HCT116 (cell line): ENCODE measurements at regions not wholly inside any gene's neighbourhood (a gene's known extent, or its start where the extent isn't known, plus 50 kb on each side); places are given as distances from the start of the nearest gene placed in this dataset.

Experiments
- ATAC-seq: fragments of 200-7000 bp; cut with Tn5 transposase; 2 replicates; pipeline ENCODE4 v1.9.1; 2020; ENCODE audit warnings: mild to moderate bottlenecking, moderate library complexity
- BruUV-seq: library from RNA; stranded (reverse); fragments of 400-500 nt; replicated peaks from 2 replicates; lab custom pipeline; 2021; lab: Mats Ljungman, UMichigan
- CTCF ChIA-PET: fragments of 300-600 bp; sonication (Branson Sonifier 250); formaldehyde crosslinking; loops from one replicate; lab custom pipeline; 2021; ENCODE audit warnings: antibody characterized with exemption; lab: Charles Lee
- POLR2A ChIA-PET: fragments of 300-600, 350-600 bp; sonication (Branson Sonifier 250); formaldehyde crosslinking; loops from one replicate; lab custom pipeline; 2021; ENCODE audit warnings: antibody characterized with exemption; lab: Charles Lee
- RAD21 ChIA-PET, 2 experiments: fragments of 300-600 bp; sonication (Branson Sonifier 250); formaldehyde crosslinking; loops; one replicate each; lab custom pipeline; 2023; ENCODE audit warnings: low total read pairs in 2 of 2; ENCODE audit not compliant: uncharacterized antibody in 2 of 2, unreplicated experiment in 2 of 2, low non-redundant PET in 1 of 2; lab: Charles Lee
- DNase-seq: peaks from one replicate; pipeline ENCODE4 v3.0.0-alpha.2; 2010; ENCODE audit warnings: low read depth, low spot score
- H2AFZ ChIP-seq: fragments of 200-600 bp; shearing (Covaris generic), sonication (generic); 2 replicates; pipeline ENCODE4 v1.6.1; 2017; ENCODE audit warnings: low read depth, mixed run types, mixed read lengths, antibody characterized with exemption, low read length; ENCODE audit not compliant: poor library complexity, severe bottlenecking
- H3K27ac ChIP-seq: 2 replicates; pipeline ENCODE4 v1.5.1; 2012; ENCODE audit warnings: low read depth, low read length
- H3K27me3 ChIP-seq: fragments of 200-600 bp; sonication (generic); 2 replicates; pipeline ENCODE4 v1.6.1; 2016; ENCODE audit warnings: mixed run types, low read length, mixed read lengths; ENCODE audit not compliant: insufficient read depth
- H3K36me3 ChIP-seq, 2 experiments: fragments of 200-500 bp in 1 of 2; fragments of 200-600 bp in 1 of 2; sonication (Bioruptor generic) in 1 of 2; sonication (generic) in 1 of 2; 2 replicates each; pipeline versions ENCODE4 v1.5.1 to v1.6.1; 2014 to 2016; ENCODE audit warnings: low read length in 2 of 2, inconsistent platforms in 1 of 2, mixed read lengths in 1 of 2, mixed run types in 1 of 2; ENCODE audit not compliant: insufficient read depth in 2 of 2, control insufficient read depth in 1 of 2
- H3K4me1 ChIP-seq, 2 experiments: fragments of 200-600 bp in 1 of 2; sonication (generic) in 1 of 2; 2 replicates each; pipeline versions ENCODE4 v1.5.1 to v1.6.1; 2012 to 2017; ENCODE audit warnings: low read length in 2 of 2, inconsistent platforms in 1 of 2, mild to moderate bottlenecking in 1 of 2, mixed read lengths in 1 of 2, mixed run types in 1 of 2, moderate library complexity in 1 of 2; ENCODE audit not compliant: insufficient read depth in 2 of 2, control insufficient read depth in 1 of 2
- H3K4me2 ChIP-seq: fragments of 200-600 bp; sonication (generic); 2 replicates; pipeline ENCODE4 v1.6.1; 2017; ENCODE audit warnings: mixed run types, low read length, mixed read lengths
- H3K4me3 ChIP-seq, 2 experiments: fragments of 200-600 bp in 1 of 2; sonication (generic) in 1 of 2; replicated peaks in 1 of 2; 2 replicates each; pipeline ENCODE4 v1.5.1; 2011 to 2016; ENCODE audit warnings: low read length in 2 of 2, control low read depth in 1 of 2, low read depth in 1 of 2, mild to moderate bottlenecking in 1 of 2, mixed read lengths in 1 of 2, mixed run types in 1 of 2
- H3K79me2 ChIP-seq: fragments of 200-600 bp; sonication (generic); 2 replicates; pipeline ENCODE4 v1.6.1; 2017; ENCODE audit warnings: mild to moderate bottlenecking, mixed run types, low read length, moderate library complexity, mixed read lengths; ENCODE audit not compliant: insufficient read depth
- H3K9ac ChIP-seq: fragments of 200-600 bp; sonication (generic); 2 replicates; pipeline ENCODE4 v1.6.1; 2016; ENCODE audit warnings: low read length, mixed read lengths
- H3K9me2 ChIP-seq: fragments of 200-600 bp; sonication (generic), shearing (Covaris generic); 2 replicates; pipeline ENCODE4 v1.6.1; 2017; ENCODE audit warnings: mixed run types, mild to moderate bottlenecking, moderate library complexity; ENCODE audit not compliant: insufficient read depth
- H3K9me3 ChIP-seq, 2 experiments: fragments of 200-500 bp in 1 of 2; fragments of 200-600 bp in 1 of 2; sonication (Bioruptor generic) in 1 of 2; sonication (generic) in 1 of 2; 2 replicates each; pipeline ENCODE4 v1.6.1; 2014 to 2017; ENCODE audit warnings: low read length in 2 of 2, mixed read lengths in 2 of 2, inconsistent platforms in 1 of 2, low read depth in 1 of 2, mild to moderate bottlenecking in 1 of 2, mixed run types in 1 of 2, moderate library complexity in 1 of 2; ENCODE audit not compliant: control insufficient read depth in 1 of 2, insufficient read depth in 1 of 2
- H4K20me1 ChIP-seq: fragments of 200-600 bp; sonication (generic), shearing (Covaris generic); 2 replicates; pipeline ENCODE4 v1.6.1; 2017; ENCODE audit warnings: mixed run types, mild to moderate bottlenecking, moderate library complexity; ENCODE audit not compliant: insufficient read depth
- CBX3 ChIP-seq: IDR thresholded peaks from 2 replicates; pipeline ENCODE4 v1.6.1; 2012; ENCODE audit warnings: low read depth
- CEBPB ChIP-seq: IDR thresholded peaks from 2 replicates; pipeline ENCODE4 v1.6.1; 2012; ENCODE audit warnings: low read depth
- EGR1 ChIP-seq: IDR thresholded peaks from 2 replicates; pipeline ENCODE4 v1.6.1; 2012; ENCODE audit warnings: low read depth
- EZH2 ChIP-seq: fragments of 200-600 bp; sonication (generic); IDR thresholded peaks from 2 replicates; pipeline ENCODE4 v1.6.1; 2017; ENCODE audit warnings: antibody characterized with exemption, mixed run types
- FOSL1 ChIP-seq: IDR thresholded peaks from 2 replicates; pipeline ENCODE4 v1.6.1; 2012; ENCODE audit warnings: low read depth
- POLR2A ChIP-seq: IDR thresholded peaks from 2 replicates; pipeline ENCODE4 v1.7.0; 2011; ENCODE audit warnings: borderline replicate concordance; ENCODE audit not compliant: insufficient read depth, insufficient read length; ENCODE audit errors: extremely low read depth
- POLR2AphosphoS5 ChIP-seq: IDR thresholded peaks from 2 replicates; pipeline ENCODE4 v1.6.1; 2011; ENCODE audit warnings: mild to moderate bottlenecking, low read depth, low read length, moderate library complexity
- RAD21 ChIP-seq: IDR thresholded peaks from 2 replicates; pipeline ENCODE4 v1.6.1; 2012; ENCODE audit warnings: low read depth, mild to moderate bottlenecking
- SIN3A ChIP-seq: IDR thresholded peaks from 2 replicates; pipeline ENCODE4 v1.6.1; 2012; ENCODE audit warnings: low read depth
- SP1 ChIP-seq: IDR thresholded peaks from 2 replicates; pipeline ENCODE4 v1.6.1; 2012; ENCODE audit warnings: low read depth
- SRF ChIP-seq: IDR thresholded peaks from 2 replicates; pipeline ENCODE4 v1.6.1; 2012; ENCODE audit warnings: low read depth
- TCF7L2 ChIP-seq: IDR thresholded peaks from 2 replicates; pipeline ENCODE4 v1.7.0; 2011; ENCODE audit warnings: borderline replicate concordance, inconsistent platforms; ENCODE audit not compliant: insufficient read depth, insufficient read length; ENCODE audit errors: extremely low read depth
- YY1 ChIP-seq: IDR thresholded peaks from 2 replicates; pipeline ENCODE4 v1.6.1; 2011; ENCODE audit warnings: low read length, low read depth, moderate library complexity, mild to moderate bottlenecking; ENCODE audit not compliant: insufficient replicate concordance; ENCODE audit errors: extremely low read depth
- ZFX ChIP-seq: fragments of 450-650 bp; IDR thresholded peaks from 2 replicates; pipeline ENCODE4 v1.6.1; 2017
- intact Hi-C: fragments of 100-400 bp; cut with micrococcal nuclease; formaldehyde crosslinking; loops from 2 replicates; pipeline ENCODE4 v1.10.0; 2022
- TF ChIP-seq, protein P1 (sequence below), 3 experiments: fragments of 200-600 bp in 1 of 3; sonication (generic) in 1 of 3; IDR thresholded peaks in 2 of 3; conservative IDR thresholded peaks in 1 of 3; 2 replicates each; pipeline ENCODE4 v1.5.1; 2012 to 2017; ENCODE audit warnings: low read depth in 2 of 3, low read length in 2 of 3, antibody characterized with exemption in 1 of 3, borderline replicate concordance in 1 of 3, control low read depth in 1 of 3, mild to moderate bottlenecking in 1 of 3, mixed read lengths in 1 of 3, mixed run types in 1 of 3, moderate library complexity in 1 of 3; ENCODE audit not compliant: insufficient read depth in 1 of 3
- TF ChIP-seq, protein P2 (sequence below): IDR thresholded peaks from 2 replicates; pipeline ENCODE4 v1.6.1; 2012; ENCODE audit warnings: low read depth
- TF ChIP-seq, protein P3 (sequence below): IDR thresholded peaks from 2 replicates; pipeline ENCODE4 v1.6.1; 2012
- TF ChIP-seq, protein P4 (sequence below): IDR thresholded peaks from 2 replicates; pipeline ENCODE4 v1.6.1; 2012
- TF ChIP-seq, protein P5 (sequence below): IDR thresholded peaks from 2 replicates; pipeline ENCODE4 v1.6.1; 2011; ENCODE audit warnings: mild to moderate bottlenecking, low read length, moderate library complexity; ENCODE audit not compliant: insufficient replicate concordance; ENCODE audit errors: extremely low read depth

DNA sequence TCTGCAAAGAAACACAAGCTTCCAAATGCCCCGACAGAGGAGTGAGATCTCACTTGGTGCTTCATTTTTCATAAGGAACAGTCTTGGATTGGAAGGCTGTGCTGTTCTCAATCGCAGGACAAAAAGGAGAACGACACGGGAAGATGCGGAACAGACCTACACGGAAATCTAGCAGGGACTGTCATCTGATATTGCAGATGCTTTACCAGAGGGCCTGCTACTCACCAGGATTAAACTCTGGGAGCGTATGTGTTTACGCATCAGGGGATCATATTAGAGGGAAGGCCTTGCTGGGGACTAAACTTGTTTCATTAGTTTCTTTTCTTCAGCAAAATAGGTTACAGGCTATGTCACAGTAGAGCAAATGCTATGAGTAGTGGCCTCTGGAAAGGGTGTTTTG is 82.8 kb upstream of the EEPD1 start:
- Histone ChIP-seq H3K79me2 (no peaks in the 10 kb centered on the region), H3K36me3 (no peaks in the 10 kb centered on the region), H3K9me2 (no peaks in the 10 kb centered on the region), H4K20me1 (no peaks in the 10 kb centered on the region), H3K4me2 (no peak overlapping the region), H3K9me3 (peaks cover 0 to 3% of the 10 kb centered on the region in 2 experiments; a peak in 1 of 4 replicates), H3K4me1 (no peaks in the 10 kb centered on the region), H3K27me3 (no peaks in the 10 kb centered on the region), H2AFZ (no peak overlapping the region), H3K27ac (no peak overlapping the region), H3K4me3 (no peak overlapping the region), H3K9ac (no peak overlapping the region)
- POLR2A ChIA-PET = no interaction called here
- TF ChIP-seq, protein P1, sequence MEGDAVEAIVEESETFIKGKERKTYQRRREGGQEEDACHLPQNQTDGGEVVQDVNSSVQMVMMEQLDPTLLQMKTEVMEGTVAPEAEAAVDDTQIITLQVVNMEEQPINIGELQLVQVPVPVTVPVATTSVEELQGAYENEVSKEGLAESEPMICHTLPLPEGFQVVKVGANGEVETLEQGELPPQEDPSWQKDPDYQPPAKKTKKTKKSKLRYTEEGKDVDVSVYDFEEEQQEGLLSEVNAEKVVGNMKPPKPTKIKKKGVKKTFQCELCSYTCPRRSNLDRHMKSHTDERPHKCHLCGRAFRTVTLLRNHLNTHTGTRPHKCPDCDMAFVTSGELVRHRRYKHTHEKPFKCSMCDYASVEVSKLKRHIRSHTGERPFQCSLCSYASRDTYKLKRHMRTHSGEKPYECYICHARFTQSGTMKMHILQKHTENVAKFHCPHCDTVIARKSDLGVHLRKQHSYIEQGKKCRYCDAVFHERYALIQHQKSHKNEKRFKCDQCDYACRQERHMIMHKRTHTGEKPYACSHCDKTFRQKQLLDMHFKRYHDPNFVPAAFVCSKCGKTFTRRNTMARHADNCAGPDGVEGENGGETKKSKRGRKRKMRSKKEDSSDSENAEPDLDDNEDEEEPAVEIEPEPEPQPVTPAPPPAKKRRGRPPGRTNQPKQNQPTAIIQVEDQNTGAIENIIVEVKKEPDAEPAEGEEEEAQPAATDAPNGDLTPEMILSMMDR (IDR thresholded peaks at IDR 0.05 in 2 of 3, conservative IDR thresholded peaks at IDR 0.05 in 1 of 3; ENCODE audit: borderline replicate concordance in 1 of 3, insufficient read depth in 1 of 3, low read depth in 2 of 3, low read length in 2 of 3) = no peak
- TF ChIP-seq SRF (no peak), SP1 (no peak), EZH2 (no peak), FOSL1 (no peak), CEBPB (no peak), POLR2AphosphoS5 (no peak), SIN3A (no peak), POLR2A (no peak), YY1 (no peak), ZFX (no peak), CBX3 (no peak), RAD21 (no peak), EGR1 (no peak), TCF7L2 (no peak)
- TF ChIP-seq, protein P2, sequence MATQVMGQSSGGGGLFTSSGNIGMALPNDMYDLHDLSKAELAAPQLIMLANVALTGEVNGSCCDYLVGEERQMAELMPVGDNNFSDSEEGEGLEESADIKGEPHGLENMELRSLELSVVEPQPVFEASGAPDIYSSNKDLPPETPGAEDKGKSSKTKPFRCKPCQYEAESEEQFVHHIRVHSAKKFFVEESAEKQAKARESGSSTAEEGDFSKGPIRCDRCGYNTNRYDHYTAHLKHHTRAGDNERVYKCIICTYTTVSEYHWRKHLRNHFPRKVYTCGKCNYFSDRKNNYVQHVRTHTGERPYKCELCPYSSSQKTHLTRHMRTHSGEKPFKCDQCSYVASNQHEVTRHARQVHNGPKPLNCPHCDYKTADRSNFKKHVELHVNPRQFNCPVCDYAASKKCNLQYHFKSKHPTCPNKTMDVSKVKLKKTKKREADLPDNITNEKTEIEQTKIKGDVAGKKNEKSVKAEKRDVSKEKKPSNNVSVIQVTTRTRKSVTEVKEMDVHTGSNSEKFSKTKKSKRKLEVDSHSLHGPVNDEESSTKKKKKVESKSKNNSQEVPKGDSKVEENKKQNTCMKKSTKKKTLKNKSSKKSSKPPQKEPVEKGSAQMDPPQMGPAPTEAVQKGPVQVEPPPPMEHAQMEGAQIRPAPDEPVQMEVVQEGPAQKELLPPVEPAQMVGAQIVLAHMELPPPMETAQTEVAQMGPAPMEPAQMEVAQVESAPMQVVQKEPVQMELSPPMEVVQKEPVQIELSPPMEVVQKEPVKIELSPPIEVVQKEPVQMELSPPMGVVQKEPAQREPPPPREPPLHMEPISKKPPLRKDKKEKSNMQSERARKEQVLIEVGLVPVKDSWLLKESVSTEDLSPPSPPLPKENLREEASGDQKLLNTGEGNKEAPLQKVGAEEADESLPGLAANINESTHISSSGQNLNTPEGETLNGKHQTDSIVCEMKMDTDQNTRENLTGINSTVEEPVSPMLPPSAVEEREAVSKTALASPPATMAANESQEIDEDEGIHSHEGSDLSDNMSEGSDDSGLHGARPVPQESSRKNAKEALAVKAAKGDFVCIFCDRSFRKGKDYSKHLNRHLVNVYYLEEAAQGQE = no peak
- TF ChIP-seq, protein P3, sequence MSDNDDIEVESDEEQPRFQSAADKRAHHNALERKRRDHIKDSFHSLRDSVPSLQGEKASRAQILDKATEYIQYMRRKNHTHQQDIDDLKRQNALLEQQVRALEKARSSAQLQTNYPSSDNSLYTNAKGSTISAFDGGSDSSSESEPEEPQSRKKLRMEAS = no peak
- TF ChIP-seq, protein P4, sequence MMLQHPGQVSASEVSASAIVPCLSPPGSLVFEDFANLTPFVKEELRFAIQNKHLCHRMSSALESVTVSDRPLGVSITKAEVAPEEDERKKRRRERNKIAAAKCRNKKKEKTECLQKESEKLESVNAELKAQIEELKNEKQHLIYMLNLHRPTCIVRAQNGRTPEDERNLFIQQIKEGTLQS = no peak
- TF ChIP-seq, protein P5, sequence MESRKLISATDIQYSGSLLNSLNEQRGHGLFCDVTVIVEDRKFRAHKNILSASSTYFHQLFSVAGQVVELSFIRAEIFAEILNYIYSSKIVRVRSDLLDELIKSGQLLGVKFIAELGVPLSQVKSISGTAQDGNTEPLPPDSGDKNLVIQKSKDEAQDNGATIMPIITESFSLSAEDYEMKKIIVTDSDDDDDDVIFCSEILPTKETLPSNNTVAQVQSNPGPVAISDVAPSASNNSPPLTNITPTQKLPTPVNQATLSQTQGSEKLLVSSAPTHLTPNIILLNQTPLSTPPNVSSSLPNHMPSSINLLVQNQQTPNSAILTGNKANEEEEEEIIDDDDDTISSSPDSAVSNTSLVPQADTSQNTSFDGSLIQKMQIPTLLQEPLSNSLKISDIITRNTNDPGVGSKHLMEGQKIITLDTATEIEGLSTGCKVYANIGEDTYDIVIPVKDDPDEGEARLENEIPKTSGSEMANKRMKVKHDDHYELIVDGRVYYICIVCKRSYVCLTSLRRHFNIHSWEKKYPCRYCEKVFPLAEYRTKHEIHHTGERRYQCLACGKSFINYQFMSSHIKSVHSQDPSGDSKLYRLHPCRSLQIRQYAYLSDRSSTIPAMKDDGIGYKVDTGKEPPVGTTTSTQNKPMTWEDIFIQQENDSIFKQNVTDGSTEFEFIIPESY = no peak
- CTCF ChIA-PET = no interaction called here
- RAD21 ChIA-PET = no interaction called here
- no TSS peak for BruUV-seq
- no peak for DNase-seq
- intact Hi-C loops = no loop called here
- ATAC-seq = no peak
